HG03460 (cell line): ENCODE measurements at regions not wholly inside any gene's neighbourhood (a gene's known extent, or its start where the extent isn't known, plus 50 kb on each side); places are given as distances from the start of the nearest gene placed in this dataset.

Experiments used
- ATAC-seq: cut with Tn5 transposase; IDR thresholded peaks from one replicate; pipeline ENCODE4 v1.9.1; 2021; ENCODE audit not compliant: unreplicated experiment

GRCh38 chr6:28585335-28585734, 59.7 kb downstream of the GPX5 start:
- no peak for ATAC-seq

GRCh38 chr6:28586324-28586723, 60.6 kb downstream of the GPX5 start:
- no peak for ATAC-seq

- peak; percentile 86 for ATAC-seq
Measured at GRCh38 chr6:28586962-28587745, 61.5 kb downstream of the GPX5 start.

- ATAC-seq: no peak
Measured at GRCh38 chr6:28587746-28588075, 62.0 kb downstream of the GPX5 start.

- no peak for ATAC-seq
Measured at GRCh38 chr6:28588666-28589065, 63.0 kb downstream of the GPX5 start.

GRCh38 chr6:28589234-28589956, 63.7 kb downstream of the GPX5 start:
- ATAC-seq: peak; percentile 43

GRCh38 chr6:28589957-28590349, 64.3 kb downstream of the GPX5 start:
- ATAC-seq: no peak

- no peak for ATAC-seq
Measured at GRCh38 chr6:28597217-28597835, 71.6 kb downstream of the GPX5 start.

GRCh38 chr6:28597924-28598722, 72.4 kb downstream of the GPX5 start:
- no peak for ATAC-seq

GRCh38 chr6:28598757-28599686, 73.3 kb downstream of the GPX5 start:
- ATAC-seq: no peak

GRCh38 chr6:28600245-28600644, 74.6 kb downstream of the GPX5 start:
- no peak for ATAC-seq

GRCh38 chr6:28603891-28604290, 78.2 kb downstream of the GPX5 start:
- ATAC-seq: no peak

GRCh38 chr6:28606424-28607391, 81.0 kb downstream of the GPX5 start:
- no peak for ATAC-seq

- ATAC-seq: no peak
Measured at GRCh38 chr6:28607990-28608389, 82.3 kb downstream of the GPX5 start.

- no peak for ATAC-seq
Measured at GRCh38 chr6:28609672-28610071, 84.0 kb downstream of the GPX5 start.

GRCh38 chr6:28615616-28615954, 89.9 kb downstream of the GPX5 start:
- ATAC-seq: no peak

- no peak for ATAC-seq
Measured at GRCh38 chr6:28615955-28616747, 90.5 kb downstream of the GPX5 start.

GRCh38 chr6:28618898-28619555, 93.3 kb downstream of the GPX5 start:
- ATAC-seq: no peak
